CD4-positive, alpha-beta T cell treated with Interleukin-10 for 1 hour (primary cell): ENCODE measurements at regions not wholly inside any gene's neighbourhood (a gene's known extent, or its start where the extent isn't known, plus 50 kb on each side); places are given as distances from the start of the nearest gene placed in this dataset.
"Not testable (repeated sequence)": the region's sequence is repeated elsewhere in the genome, so short reads cannot be mapped to it uniquely, and the experiment has no call there.

Experiments
- DNase-seq: peaks from one replicate; pipeline ENCODE4 v3.0.0-alpha.2; 2020

GRCh38 chr2:61620244-61621159, 82.3 kb upstream of the XPO1 start:
- DNase-seq: no peak

- DNase-seq: no peak
These were observed 81.4 kb upstream of the XPO1 start for GRCh38 chr2:61619561-61619960.

GRCh38 chr2:61617610-61618009, 79.5 kb upstream of the XPO1 start:
- no peak for DNase-seq

- no peak for DNase-seq
These were observed 67.1 kb upstream of the XPO1 start for GRCh38 chr2:61605245-61605644.

GRCh38 chr2:61604433-61604832, 66.3 kb upstream of the XPO1 start:
- DNase-seq: no peak

GRCh38 chr2:61598515-61599156, 60.5 kb upstream of the XPO1 start:
- DNase-seq: not testable (repeated sequence)

- DNase-seq: no peak
These were observed 59.4 kb upstream of the XPO1 start for GRCh38 chr2:61597300-61598289.

- not testable (repeated sequence) for DNase-seq
These were observed 56.0 kb upstream of the XPO1 start for GRCh38 chr2:61594201-61594600.

- not testable (repeated sequence) for DNase-seq
These were observed 55.5 kb upstream of the XPO1 start for GRCh38 chr2:61593648-61594047.

- DNase-seq: no peak
These were observed 52.1 kb upstream of the XPO1 start for GRCh38 chr2:61590214-61590613.

- DNase-seq: no peak
These were observed 50.4 kb upstream of the XPO1 start for GRCh38 chr2:61588566-61588965.
